HG03457 (cell line): ENCODE measurements at regions not wholly inside any gene's neighbourhood (a gene's known extent, or its start where the extent isn't known, plus 50 kb on each side); places are given as distances from the start of the nearest gene placed in this dataset.

ENCODE experiments used
- ATAC-seq: cut with Tn5 transposase; IDR thresholded peaks from one replicate; pipeline ENCODE4 v1.9.1; 2021; ENCODE audit warnings: moderate number of reproducible peaks; ENCODE audit not compliant: unreplicated experiment

DNA sequence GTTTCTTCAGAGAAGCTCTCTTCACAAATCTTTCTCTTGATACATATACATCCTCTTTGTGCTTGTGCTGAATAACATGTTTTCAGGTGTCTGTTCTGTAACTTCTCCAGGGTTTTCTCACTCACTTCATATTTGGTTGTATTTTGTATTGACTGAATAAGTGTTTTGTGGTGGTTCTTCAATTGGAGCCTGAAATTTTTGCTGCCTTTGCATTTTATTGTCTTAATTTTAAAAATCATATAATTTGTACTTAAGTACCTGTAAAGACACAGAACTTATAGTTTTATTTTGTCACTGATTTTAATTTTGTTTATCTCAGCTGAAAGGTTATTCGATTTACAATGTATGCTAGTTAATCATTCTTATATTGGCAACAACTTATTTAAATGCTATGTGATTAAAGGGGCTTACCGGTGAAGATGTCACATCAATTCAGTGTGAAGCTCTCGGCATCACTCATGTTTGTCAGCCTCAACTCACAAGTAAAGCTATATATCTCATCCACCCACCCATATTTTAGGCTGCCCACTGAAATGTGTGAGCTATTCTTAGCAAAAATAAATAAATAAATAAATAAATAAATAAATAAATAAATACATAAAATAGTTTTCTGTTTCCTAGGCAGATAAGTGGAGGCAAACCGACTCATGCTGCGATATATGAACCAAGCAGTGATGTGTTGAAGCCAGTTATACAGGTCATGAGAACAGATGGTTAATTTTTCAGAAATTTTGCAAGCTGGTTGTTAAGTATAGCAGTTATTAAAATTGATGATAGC is 76.4 kb upstream of the FSTL5 start:
- ATAC-seq, result no peak

DNA sequence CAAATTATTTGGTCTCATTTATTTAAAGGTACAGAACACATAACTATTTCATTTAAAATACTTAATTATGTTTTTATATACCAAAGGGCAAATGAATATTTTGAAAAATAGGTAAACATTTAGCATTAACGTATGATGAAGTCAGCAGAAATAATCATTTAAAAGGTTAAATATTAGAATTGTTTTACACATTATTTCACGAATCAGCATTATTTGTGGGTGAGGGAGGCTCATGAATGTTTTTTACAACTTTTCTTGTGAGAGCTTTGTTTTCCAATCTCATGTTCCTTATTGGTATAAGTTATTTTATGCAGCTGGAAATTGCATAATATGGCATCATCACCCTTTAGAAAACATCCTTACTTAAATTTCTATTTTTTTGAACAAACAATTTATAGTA is 73.9 kb upstream of the FSTL5 start:
- ATAC-seq, result no peak

DNA sequence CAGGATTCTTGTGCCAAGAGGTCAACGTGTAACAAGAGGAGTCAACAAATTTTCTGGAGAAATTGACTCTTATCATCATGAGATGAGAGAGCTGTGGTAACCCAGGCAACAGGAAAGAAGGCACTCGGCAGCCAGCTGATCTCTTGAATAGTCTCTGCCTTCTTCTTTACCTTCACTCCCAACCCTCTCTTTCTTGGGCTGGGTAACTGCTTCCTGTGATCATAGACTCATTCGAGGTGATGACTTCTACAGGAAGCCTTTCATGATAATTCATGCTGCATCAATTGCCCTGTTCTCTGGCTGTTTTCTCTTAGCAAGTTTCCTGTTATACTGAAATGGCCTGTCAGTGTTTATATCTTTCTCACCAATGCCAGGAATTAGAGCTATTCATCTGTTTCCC is 70.8 kb upstream of the FSTL5 start:
- ATAC-seq, result no peak

DNA sequence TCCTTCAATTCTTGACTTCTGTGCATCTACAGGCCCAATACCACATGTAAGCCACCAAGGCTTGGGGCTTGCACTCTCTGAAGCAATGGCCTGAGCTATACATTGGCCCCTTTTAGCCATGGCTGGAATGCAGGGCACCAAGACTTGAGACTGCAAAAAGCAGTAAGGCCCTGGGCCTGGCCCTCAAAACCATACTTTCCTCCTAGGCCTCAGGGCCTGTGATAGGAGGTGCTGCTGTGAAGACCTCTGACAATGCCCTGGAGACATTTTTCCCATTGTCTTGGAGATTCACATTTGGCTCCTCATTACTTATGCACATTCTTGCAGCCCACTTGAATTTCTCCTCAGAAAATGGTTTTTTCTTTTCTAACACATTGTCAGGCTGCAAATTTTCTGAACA is 68.5 kb upstream of the FSTL5 start:
- ATAC-seq, result no peak

DNA sequence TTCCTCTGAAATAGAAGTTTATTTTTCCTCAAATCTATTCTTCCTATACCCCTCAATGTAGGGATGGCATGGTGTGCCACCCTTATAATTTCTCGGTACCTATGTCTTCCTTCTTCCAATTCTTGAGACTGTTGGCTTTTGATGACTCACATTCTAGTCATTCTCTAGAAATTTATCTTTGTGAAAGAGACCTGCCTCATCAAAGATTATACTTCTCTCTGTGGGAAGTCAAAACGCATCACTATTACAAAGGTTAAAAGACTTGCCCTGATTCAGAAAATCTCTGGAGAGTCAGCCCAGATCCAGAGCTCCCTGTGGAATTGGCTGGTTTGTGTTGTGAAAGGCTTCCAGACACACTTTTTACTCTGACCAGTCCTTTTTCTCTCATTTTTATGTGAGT is 65.9 kb upstream of the FSTL5 start:
- ATAC-seq, result no peak

DNA sequence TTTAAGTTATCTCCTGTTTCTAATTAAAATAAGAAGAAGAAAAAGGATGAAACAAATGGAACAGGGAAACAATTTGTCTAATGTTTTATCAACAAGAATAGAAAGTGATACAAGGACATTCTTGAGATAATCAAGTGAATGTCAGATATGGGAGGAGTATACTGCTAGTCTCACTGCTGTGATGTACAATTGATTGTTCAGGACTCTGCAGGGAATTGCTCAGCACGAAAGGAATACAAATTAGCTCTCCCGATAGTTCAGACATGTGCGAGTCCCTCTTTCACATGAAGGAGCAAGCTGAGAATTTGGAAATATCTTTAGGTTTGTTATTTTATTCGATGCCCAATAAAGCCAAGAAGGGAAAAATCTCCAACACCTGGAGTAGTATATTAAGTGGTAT is 57.3 kb upstream of the FSTL5 start:
- no peak for ATAC-seq
